NK-92 treated with Interleukin-12 subunit alpha and Interleukin-12 subunit beta, amount 100 ng/mL, for 24 hours (cell line): ENCODE measurements at regions not wholly inside any gene's neighbourhood (a gene's known extent, or its start where the extent isn't known, plus 50 kb on each side); places are given as distances from the start of the nearest gene placed in this dataset.
"Not testable (repeated sequence)": the region's sequence is repeated elsewhere in the genome, so short reads cannot be mapped to it uniquely, and the experiment has no call there.

Experiments
- DNase-seq: peaks from one replicate; lab custom pipeline; 2025; lab: John Stamatoyannopoulos, UW

DNA sequence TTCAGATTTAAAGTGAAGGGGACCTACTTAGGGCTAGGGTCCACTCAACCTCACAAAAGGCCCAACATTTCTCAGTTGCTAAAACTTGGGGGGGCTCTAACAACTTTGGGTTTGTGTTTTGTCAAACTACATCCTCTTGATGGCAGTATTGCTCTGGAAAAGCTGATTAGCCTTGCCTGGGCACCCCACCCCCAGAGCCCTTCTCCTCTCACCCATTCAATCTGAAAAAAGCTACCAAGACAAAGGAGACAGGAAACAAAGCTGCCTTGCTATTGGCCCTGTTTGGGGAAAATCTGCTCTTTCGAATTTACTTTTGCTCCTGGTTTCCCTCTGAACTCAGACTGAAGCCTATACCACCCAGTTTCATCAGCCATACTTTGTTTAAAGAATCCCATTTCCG is 195.2 kb upstream of the STK26 start:
- no peak for DNase-seq

DNA sequence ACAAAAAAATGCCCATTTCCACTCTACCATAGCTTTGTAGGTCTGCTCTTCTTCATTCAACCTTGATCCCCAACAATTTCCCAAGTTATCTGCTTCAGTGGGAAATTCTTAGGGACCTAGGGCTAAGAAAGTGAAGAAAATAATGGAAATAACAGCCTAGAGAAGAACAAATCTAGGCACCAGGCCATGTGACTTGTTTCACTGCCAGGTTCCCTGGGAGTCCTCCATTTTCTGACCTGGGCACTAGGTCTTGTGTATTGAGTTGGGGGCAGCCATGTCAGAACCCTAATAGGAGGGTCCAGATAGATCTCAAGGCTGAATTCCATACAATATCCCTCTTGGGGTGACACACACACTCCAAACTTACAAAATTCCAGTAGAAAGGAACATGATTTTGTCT is 194.6 kb upstream of the STK26 start:
- no peak for DNase-seq

DNA sequence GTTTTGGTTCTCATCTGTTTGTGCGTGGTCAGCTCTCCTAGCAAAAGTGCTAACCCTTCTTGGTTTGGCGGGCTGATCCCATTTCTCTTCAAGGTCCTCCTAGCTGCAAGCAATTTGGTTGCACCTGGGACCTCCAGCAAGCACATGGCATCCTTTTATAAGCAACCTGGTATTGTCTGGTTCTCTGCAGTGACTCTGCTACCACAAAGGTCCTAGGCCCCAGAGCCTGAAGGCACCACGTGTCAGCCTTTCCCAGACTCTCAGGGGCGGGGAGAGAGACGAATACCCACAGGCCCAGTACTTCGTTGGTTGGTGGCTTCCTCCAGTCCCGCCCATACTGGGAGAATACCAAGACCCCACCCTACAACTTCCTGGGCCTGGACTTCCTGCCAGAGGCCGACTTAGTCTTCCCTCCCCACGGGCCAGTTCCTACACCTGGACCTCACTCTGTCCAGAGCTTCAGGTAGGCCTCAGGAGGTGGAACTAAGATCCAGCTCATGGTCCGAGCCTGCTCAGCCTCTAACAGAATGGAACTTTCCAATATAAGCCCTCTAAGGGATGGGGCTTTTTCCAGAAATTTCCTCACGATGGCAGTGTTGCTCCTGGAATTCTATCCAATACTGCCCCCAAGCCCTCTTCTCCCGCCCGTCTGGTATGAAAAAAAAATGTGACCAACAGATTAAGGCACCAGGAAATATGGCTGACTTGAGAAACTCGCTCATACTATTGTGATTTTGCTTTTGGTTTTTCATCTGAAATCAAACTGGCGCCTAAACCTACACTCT is 192.5 kb upstream of the STK26 start:
- no peak for DNase-seq

DNA sequence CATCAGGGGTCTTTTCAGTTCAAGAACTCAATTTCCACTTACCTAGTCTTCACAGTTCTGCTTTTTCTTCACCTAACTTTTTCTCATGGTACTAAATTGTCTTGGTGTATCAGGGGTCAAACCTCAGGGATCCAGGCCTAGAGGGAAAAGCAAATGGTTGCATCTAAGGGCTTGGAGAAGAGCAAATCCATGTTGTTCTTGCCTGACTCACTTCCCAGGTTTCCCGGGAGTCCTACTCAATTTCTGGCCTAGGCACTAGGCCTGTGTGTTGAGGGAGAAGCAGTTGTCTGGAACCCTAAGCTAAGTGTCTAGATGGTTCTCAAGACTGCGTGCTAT is 191.9 kb upstream of the STK26 start:
- DNase-seq, result no peak

DNA sequence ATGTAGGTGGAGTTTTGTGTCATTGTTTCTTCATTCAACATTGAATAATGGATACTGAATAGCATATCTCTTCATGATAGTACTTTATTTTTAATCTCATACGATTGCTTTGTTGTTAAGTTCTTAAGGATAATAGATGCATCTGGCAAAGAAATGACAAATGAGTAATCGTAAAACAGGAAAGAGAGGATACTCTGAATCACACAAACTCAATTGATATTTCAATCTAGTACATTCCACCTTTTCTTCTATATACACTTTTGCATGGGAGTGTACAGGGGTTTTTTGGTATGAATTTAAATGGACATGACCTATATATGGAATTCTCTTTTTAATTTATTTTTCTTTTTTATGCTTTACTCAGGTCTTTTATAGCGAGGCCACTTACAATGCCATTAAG is 186.9 kb upstream of the STK26 start:
- no peak for DNase-seq

DNA sequence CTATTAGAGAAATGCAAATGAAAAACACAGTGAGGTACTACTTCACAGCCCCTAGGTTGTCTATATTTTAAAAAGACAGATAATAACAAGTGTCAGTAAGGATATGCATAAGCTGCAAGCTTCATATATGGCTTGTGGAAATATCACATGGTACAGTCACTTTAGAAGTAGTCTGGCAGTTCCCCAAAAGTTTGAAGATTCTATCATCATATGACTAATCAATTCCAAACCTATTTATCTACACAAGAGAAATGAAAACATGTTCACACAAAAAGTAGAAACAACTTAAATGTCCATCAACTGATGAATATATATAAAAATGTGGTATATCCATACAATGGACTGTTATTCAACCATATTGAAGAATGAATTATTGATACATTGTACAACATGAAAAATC is 185.8 kb upstream of the STK26 start:
- no peak for DNase-seq

DNA sequence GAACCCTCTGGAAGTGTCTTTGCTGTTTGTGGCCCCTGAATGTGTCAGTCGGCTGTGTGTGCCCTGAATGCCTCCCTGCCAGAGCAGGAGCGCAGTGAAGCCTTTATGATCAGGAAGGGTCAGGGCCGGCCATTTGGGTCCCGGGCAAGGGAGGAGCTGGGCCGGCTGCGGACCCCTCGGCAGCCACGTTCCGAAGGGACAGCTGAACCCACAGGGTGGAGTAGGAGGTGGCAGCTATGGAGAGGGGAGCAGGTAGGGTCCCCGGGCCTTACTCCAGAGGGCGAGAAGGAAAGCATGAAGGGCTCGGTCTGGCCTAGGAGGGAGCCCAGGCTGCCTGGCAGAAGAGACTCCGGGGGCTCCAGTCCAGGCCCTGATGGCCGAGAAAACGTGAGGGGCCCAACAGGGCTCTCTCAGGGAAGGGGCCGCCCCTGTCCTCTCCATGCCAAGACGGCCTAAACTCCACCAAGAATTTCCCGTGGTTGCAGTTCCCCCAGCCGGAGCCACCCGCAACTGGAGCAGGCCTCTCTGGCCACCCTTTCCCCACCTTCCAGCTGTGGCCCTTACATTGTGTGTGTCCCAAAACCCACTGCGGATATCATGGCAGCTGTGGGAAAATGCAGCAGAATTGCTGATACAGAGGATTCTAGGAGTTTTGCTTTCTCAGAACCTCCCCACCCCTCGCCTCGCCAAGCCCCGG is 182.2 kb upstream of the STK26 start:
- no peak for DNase-seq

DNA sequence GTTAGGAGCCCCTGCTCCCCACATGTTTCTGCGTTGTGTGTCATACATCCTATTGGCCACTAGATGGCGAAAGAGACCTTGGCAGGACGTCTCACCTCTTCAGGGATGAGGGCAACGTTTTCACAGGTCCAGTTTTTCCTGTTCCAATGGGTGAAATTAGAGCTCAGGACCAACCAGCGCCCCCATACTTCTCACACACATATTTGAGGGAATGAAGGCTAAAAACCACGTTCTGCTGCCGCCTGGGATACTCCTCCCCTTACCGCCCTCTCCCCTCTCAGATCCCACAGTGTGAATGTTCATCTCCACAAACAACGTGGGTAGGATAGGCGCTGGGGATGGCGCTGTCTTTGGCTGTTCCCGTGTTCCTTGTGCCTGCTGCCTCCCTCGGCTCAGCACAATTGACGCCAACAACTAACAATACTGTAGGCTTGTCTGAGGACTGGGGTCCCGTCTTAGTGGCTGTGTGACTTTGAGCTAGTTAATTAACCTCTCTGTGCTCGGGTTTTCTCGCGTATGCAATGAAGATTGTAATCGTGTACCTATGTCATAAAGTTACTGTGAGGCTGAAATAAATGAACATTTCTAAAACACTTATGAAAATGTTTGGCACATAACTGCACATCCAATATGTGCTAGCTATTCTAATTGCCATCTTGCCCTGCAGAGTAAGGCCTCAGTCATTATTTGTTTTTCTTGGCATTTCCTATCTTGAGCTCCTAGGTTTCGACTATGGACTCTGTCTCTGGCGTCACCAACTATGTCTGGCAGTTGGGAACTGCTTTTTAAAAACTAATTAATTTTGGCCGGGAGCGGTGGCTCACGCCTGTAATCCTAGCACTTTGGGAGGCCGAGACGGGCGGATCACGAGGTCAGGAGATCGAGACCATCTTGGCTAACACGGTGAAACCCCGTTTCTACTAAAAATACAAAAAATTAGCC is 181.3 kb upstream of the STK26 start:
- DNase-seq, result no peak

DNA sequence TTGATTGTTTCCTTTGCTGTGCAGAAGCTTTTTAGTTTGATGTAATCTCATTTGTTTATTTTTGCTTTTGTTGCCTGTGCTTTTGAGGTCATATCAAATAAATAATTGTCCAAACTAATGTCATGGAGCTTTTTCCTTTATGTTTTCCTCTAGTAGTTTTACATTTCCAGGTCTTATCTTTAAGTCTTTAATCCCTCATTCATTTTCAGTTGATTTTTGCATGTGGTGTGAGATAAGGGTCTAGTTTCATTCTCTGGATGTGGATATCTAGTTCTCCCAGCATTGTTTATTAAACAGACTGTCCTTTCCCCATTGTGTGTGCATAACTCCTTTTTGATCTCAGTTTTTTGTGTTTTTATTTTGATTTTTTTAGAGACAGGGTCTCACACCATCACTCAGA is 179.1 kb upstream of the STK26 start:
- DNase-seq, result no peak

DNA sequence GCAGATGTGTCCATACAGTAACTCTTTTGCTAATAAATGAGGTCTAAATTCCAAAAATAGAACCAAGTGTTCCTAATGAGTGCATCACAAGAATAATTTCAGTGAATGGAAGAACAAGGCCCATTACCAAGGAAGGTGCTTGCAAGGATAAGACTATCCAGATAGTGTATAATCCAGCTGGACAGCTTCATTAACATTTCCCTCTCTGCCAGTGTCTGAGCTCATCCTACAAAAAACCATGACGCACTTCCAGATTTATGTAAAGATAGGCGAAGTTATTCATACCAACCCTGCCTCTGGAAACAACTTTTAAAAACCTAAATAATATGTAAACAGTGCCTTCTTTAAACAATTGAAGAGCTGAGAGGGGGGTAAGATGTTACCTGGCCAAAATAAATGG is 177.9 kb upstream of the STK26 start:
- no peak for DNase-seq

DNA sequence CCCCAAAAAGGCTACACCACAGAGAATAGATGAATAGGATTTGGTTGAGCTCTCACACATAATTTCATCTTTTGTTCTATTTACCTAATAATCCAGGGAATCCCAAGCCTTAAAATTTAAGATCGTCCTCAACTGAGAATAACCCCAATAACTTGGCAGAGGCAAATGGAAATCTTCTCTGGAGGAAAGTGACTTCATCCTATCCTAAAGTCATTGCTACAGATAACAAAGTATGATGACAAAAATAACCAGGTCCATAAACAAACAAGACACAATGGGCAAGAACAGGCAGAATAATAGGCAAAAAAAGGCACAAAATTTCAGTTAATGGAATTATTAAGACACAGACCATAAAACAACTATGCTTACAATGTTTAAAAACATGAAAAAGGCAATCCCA is 177.3 kb upstream of the STK26 start:
- no peak for DNase-seq

DNA sequence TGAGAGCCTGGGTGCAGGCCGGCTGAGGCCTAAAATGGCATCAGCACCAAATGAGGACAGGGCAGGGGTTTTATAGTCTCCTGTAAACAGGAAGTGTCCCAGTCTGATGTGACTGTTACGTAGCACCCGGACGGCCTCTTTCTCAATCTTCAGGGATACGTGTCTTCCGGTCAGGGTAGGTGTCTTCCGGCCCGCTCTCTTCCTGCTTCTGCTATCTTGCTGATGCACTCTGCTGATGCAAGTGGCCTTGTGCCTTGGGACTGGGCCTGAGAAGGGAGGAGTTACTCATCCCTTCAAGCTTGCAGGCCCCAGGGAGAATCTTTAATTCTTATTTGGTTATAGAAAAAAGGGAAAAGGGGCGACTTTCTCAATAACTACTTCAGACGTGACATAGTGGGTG is 172.1 kb upstream of the STK26 start:
- DNase-seq, result not testable (repeated sequence)

DNA sequence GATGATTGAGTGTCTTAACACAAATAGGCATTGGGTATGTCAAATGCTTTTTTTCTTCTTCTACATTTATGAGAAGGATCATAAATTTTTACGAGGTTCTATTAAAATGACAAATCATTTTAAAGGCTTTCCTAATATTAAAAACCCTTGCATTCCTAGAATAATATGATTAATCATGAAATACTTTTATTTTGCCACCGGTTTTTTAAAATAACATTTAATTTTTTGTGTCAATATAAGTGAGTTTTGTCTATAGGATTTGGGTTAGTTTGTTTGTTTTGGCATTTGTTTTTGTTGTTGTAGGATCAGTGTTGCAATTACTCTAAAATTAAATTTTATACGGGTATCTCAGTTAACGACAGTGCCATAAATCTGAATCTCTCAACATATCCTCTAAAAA is 169.7 kb upstream of the STK26 start:
- DNase-seq, result no peak

DNA sequence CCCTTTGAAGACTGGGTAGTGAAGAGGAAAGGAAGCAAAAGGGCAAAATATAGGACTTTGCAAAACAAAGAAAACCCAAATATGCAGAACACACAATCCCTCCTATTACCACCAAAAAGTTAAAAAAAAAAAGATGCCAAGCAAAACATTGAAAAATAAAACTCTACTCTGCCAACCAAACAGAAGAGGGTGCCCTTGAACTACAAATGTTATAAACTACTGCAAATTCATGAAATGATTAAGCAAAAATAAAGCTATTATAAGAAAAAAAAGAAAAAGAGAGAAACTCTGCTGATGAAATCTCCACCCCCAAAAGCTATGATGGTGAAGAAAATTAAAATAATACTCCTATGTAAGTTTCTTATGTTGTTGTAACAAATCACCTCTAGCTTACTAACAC is 168.5 kb upstream of the STK26 start:
- no peak for DNase-seq

DNA sequence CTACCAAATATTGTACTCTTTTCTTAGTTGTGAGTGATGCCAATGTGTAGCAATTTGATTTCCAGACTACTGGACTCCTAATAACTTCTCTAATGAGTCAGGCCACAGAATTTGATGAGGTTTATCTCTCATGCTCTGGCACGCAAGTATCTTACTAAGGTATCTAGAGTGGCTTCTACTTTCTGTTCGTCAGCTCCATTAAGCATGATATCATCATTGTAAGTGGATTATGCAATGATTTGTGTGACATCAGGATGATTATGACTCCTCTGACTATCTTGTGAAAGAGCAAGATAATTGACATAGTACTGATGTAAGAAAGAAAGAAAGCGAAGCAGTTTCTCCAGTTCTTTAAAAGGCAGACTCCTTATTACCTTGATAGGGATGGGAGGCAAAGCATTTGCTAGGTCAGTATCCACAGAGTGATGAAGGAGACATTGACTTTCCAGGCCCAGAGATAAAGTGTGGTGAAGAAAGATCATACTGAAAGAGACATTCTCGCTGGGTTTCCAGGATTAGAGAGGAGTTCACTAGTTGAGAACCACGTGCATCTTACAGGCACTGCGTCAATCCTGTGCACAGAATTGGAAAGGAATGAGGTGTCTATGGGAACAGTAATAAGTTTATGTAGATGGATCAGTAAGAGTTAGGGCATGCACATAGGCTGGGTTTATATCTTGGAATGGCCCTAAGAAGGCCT is 161.9 kb upstream of the STK26 start:
- DNase-seq, result no peak

DNA sequence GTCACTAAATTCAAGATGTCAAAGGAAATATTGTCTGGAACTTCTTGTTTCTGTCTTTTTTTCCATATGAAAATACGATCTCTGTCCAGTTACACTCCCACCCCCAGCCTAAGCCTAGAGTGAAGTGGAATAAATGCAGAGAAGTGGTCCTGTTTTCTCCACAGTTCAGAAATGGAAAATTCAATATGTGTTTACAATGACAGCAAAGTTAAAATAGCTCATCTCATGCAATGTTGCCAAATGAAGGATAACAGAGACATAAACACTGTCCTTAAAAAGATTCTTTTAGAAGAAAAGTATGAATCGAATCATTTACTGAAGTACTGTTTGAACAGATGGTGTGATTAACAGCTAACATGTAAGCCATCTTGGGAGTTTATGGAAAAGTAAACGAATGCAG is 160.8 kb upstream of the STK26 start:
- no peak for DNase-seq

DNA sequence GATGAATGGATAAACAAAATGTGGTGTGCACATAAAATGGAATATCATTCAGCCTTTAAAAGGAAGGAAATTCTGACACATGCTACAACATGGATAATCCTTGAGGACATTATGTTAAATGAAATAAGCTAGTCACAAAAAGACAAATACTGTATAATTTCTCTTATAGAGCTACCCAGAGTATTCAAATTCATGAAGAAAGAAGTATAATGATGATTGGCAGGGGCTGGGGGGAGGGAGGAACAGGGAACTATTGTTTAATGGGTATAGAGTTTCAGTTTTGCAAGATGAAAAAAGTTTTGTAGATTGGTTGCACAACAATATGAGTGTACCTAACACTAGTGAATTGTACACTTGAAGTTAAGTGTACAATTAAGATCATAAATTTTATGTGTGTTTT is 153.9 kb upstream of the STK26 start:
- no peak for DNase-seq

DNA sequence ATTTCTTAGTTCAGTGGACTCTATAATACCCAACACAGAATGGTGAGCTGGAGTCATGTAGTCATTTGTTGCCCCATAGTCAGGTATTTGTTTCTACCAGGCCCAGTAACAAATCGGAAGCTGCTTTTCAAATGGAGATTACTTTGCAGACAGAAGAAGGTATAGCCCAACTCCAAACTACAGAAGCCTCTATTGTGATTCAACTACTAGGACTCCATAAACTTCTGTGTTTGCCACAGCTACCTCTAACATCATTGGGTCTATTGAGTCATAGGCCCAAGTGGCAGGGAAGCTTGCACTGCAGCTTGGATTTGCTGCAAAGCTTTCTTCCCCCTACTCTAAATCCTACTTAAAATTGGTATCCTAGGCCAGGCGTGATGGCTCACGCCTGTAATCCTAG is 148.8 kb upstream of the STK26 start:
- DNase-seq, result no peak

DNA sequence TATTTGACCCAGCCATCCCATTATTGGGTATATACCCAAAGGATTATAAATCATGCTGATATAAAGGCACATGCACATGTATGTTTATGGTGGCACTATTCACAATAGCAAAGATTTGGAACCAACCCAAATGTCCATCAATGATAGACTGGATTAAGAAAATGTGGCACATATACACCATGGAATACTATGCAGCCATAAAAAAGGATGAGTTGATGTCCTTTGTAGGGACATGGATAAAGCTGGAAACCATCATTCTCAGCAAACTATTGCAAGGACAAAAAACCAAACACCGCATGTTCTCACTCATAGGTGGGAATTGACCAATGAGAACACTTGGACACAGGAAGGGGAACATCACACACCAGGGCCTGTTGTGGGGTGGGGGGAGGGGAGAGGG is 147.3 kb upstream of the STK26 start:
- DNase-seq, result not testable (repeated sequence)

DNA sequence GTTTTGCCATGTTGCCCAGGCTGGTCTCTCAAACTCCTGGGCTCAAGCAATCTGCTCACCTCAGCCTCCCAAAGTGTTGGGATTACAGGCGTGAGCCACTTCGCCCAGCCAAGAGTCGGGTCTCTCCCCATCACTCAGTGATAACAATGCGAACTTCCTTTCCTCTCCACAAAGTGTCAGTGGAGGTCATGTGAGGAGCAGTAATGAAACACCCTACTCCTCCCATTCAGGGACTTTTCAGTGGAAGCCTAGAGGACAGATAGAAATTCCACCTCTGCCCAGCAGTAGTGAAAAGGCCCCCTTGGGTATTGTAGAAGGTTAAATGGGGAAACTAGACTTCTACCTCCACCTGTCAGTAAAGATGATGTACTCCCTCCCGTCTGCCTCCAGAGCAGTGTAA is 141.9 kb upstream of the STK26 start:
- DNase-seq, result no peak

DNA sequence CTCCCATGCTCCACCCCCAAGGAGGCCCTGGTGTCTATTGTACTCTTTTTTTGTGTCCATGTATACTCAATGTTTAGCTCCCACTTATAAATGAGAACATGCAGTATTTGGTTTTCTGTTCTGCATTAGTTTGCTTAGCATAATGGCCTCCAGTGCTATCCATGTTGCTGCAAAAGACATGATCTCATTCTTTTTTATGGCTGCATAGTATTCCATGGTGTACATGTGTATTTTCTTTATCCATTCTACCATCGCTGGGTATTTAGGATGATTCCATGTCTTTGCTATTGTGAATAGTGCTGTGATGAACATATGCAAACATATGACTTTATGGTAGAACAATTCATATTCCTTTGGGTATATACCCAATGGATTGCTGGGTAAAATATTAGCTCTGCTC is 138.1 kb upstream of the STK26 start:
- DNase-seq, result not testable (repeated sequence)

DNA sequence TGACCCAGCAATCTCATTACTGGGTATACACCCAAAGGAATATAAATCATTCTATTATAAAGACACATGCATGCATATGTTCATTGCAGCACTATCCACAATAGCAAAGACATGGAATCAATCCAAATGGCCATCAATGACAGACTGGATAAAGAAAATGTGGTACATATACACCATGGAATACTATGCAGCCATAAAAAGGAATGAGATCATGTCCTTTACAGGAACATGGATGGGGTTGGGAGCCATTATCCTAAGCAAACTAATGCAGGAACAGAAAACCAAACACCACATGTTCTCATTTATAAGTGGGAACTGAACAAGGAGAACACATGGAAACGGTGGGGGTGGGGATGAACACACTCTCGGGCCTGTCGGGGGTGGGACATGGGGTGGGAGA is 129.2 kb upstream of the STK26 start:
- not testable (repeated sequence) for DNase-seq
